NCI-H187 (cell line): ENCODE measurements at regions not wholly inside any gene's neighbourhood (a gene's known extent, or its start where the extent isn't known, plus 50 kb on each side); places are given as distances from the start of the nearest gene placed in this dataset.
"Not testable (repeated sequence)": the region's sequence is repeated elsewhere in the genome, so short reads cannot be mapped to it uniquely, and the experiment has no call there.

ENCODE experiments used
- DNase-seq, 2 experiments: peaks; one replicate each; lab custom pipeline; 2025; lab: John Stamatoyannopoulos, UW

DNA sequence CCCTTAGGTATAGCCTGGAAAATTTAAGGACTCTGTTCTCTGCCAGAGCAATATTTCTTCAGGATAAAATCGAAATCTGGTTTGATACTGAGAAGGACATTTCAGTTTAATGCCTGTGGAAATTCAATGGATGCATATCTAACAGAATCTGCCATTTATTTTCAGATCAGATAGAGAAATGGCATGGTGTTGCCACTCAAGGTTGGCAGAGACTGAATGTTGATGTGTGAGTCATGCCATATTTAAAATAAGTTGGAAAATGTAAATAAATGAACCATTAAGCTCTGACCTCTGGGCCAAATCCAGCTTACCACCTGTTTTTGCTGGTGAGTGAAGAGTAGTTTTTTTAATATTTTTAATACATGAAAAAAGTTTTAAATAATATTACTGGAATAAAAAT lies 594.6 kb downstream of the DOK5 start:
- DNase-seq: no peak

DNA sequence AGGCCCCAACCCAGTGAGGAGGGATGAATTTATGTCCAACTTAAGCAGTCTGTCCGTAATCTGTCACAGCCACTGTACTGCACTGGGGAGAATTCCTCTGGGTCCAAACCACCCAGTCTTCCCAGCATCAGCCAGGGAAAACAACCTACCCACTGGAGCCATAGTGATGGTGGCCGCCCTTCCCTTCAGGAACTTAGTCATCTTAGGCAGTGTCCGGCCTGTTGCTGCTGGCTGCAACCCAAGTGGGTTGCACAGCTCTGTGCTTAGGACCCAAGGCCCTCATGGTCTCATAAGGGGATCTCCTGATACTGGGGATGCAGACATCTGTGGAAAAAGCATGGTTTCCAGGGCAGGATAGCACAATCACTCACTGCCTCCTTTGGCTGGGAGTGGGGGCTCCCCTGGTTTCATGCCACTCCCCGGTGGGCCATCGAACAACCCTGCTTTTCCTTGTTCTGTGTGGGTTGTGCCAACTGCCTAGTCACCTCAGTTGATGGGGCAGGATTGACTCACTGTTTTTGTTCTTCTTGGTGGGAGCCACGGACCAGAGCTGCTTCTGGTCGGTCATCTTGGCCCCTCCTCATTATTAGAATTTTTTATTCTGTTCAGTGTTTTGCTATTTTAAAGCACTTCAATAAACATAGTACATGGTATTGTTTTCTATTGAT lies 591.9 kb downstream of the DOK5 start:
- DNase-seq: no peak

DNA sequence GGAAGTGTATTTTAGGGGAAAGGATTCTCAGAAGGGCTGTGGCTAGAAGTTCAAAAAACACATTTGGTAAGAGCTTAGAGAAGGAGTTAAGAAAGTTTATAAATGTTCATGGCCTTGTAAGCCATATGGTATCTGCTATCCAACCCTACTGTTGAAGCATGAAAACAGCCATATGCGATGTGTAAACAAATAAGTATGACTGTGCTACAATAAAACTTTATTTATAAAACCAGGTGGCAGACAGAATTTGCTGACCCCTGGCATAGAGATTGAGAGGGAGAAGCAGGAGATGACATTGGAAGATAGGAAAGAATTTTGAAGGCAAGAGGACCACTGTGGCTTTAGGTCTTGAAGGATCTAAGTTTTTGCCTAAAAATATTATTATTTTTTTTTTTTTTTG lies 583.5 kb downstream of the DOK5 start:
- DNase-seq: no peak

DNA sequence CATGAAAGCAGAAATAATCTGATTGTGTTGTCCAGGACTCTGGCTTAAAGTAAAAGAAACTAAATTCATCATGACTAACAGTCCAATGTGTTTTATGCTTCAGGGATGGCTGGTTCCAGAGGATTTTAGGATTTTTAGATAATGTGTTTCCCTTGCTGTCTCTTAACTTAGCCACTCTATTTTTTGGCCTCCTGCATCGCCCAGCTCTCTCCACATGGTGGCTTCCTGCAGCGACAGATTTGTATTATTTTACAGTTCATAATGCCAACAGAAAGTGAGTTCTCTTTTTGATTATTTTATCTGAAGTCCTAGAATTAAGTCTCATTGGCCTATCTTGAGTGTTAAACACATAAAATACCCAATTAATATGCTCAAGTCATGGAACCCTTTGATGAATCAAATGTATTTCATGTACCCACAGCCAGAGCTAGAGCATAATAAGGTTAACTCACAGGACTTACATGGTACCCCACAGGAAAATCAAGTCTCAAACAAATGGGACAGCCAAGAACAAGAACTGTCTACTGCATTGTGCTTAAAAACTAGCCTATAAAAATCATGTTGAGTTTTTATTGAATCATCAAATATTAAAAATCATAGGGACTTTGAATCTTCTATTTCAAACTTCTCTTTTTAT lies 582.5 kb downstream of the DOK5 start:
- no peak for DNase-seq

DNA sequence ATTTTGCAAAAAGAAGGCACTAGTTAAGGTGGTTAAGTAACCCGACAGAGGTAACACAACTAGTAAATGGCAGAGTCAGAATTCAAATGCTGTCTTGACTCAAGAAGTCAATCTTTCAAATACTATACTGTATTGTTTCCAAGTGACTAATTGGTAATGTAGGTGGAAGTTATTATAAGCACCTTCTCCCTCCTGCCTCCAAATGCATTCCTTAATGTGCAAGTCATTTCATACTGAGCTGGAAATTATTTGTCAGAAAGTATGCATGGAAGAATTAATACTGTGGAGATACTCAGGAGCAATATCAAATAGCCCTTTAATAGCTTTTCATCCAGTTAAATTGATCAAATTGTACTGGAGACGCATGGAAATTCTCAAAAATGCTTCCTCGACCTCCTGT lies 579.1 kb downstream of the DOK5 start:
- no peak for DNase-seq

DNA sequence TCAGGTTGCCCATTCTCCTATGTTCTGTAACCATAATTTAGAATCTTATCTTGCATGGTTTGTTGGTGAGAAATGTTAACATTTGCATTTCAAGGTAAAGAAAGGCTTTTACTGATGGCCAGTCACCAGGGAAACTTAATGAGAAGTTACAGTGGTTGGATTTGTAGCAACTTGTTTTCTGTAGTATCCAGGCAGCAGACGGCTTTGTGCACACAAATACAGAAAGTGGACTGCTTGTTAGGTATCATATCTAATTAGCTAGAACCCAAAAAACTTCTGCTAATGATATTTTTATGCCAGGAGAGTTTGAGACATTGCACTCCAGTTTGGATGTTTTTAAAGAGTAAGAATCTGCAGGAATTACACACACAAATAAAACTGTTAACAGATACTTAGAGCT lies 578.0 kb downstream of the DOK5 start:
- no peak for DNase-seq

DNA sequence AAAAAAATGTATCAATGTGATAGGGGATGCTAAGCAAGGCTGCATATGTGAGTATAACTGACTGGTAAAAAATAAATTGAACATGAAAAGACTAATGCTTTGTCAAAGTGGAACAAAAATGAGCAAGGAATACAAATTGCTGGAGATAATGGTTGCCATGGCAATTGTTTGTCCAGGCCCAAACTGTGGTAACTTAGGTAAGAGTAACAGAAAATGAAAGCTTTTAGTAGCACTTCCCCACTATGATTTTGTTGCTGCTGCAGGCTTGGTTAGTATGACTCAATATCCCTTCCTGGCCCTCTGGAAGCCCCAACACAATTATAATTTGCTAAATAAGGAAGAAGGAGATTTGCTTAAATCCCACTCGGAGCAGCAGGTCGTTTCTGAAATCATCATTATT lies 577.1 kb downstream of the DOK5 start:
- DNase-seq: no peak

DNA sequence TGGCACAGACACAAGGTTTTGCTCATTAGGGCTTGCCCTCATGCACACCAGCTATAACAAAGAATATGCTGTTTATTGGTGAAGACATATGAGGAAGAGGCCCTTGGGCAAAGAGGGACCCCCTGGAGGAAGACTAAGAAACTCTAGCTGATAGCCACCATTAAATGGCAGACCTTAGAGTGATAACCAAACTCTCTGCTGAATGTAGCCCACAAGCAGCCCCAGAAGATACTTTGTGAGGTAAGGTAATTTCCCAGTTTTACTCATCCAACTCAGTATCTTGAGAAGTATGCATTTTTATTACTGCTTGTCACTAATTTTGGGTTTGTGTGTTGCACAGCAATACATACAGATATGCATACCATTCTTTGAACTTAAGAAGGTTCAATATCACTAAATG lies 563.3 kb downstream of the DOK5 start:
- no peak for DNase-seq

DNA sequence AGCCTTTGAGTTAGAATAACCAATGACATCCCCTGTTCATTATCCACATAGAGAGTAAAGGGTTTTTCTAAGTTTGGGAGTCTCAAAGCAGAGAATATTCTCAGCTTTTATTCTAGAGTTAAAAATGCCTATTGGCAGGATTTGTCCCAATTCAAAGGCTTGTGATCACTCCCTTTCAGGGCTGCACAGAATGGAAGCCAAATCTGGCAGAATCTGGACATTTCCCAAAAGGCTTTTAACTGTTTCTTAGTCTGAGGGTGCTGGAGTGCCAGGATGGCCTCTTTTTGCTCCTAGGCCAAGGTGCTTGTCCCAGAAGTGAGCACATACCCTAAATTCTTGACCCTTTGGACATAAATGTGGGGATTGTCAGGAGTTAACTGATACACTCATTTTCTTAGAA lies 556.6 kb downstream of the DOK5 start:
- DNase-seq: no peak

DNA sequence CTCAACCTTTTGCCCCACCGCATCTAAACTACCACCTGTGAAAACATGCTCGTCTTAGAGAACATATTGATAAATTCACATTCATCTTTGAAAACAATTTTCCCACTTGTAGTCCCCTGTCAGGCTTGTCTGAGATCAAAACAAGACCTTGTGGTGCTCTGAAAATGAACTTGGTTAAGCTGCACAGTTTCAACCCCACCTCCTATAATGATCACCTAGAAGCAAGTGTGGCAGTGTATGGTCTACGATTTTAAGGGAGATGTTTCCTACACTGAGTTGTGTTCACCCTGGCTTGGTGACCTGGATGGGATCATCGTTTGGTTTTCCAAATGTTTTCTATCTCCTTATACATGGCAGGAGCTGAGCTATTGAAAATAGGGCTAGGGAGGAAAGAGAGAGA lies 539.4 kb downstream of the DOK5 start:
- DNase-seq: no peak

DNA sequence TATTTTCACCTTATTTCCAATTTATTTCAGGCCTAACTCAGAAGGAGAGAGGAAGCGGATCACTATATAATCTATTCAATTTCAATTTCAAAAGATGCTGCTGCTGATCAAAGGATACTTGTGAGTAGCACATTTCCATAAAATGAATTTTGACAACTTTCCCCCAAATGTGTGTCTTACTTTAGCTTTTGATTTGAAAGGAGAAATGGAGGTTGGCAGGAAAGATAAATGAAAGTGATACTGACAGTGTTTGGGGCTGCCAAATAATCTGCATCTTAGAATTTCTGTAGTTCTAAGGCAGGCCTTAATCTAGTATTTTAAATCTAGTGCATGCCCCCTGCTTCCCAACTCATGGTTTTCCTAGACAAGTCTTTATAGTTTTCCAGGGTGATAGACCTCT lies 535.4 kb downstream of the DOK5 start:
- DNase-seq: no peak

DNA sequence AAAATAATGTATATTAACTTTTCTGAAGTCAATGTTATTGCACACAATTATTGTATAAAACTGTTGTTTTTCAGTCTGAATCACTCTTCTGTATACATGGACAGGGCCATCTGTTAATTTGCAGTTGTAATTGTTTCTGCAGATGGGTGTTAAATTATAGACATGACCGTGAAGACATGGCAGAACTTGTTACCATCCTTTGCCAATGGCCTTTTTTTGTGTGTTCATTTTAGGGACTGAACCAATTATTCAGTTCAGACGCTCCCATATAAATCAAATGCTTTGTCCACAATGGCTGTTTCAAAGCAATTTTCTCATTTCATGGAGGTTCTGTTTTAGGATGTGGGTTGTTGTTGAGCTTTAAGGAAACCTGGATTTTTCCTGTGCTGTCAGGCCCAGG lies 533.7 kb downstream of the DOK5 start:
- DNase-seq: no peak

DNA sequence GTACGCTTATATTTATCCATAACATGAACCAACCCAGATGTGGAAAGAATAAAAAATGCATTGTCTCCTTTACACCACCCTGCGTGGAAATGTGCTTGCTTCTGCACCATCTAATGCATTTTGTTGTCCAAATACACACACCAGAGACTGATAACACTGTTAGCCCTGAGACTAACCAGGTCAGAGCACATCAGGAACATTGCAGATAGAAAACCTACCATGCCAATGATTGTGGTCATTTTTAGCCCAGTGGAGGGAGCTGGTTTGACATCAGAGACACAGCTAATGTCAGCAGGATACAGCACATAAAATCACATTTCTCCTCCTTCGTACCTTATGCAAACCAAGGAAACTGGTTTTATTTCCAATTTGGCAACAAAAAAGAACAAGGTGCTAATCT lies 528.7 kb downstream of the DOK5 start:
- no peak for DNase-seq

DNA sequence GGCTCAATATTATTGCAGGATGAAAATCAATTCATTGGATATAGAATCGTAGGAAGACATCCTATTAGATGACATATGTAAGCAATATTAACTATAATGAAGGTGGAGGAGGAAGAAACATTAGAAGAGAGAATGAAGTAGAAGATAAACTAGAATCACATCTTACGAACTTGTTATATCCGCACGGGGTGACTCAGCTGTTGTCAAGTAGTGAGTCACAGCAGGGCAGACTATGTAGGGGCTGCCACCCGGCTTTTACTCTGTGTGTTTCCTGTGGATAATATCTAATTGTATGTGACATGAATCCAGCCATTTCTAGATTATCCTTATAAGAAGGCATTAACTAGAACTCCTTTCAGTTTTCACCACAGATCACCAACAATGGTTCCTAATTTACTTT lies 520.2 kb downstream of the DOK5 start:
- no peak for DNase-seq

DNA sequence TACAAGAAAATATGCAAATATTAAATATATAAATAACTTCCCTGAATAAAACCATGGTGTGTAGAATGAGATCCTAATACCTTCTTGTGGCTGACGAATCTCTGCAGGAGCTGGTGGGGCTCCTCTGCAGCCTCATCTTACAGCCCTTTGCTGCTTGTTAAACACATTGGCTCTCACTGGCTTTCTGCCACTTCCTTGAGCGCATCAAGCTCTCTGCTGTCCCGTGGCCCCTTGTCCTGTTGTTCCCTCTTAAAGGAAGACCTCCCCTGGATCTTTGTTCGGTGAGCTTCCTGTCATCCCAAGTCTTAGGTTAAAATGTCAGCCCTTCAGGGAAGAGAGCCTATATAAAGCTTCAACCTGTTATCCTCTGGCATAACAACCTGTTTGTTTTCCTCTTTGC lies 519.6 kb downstream of the DOK5 start:
- DNase-seq: no peak

DNA sequence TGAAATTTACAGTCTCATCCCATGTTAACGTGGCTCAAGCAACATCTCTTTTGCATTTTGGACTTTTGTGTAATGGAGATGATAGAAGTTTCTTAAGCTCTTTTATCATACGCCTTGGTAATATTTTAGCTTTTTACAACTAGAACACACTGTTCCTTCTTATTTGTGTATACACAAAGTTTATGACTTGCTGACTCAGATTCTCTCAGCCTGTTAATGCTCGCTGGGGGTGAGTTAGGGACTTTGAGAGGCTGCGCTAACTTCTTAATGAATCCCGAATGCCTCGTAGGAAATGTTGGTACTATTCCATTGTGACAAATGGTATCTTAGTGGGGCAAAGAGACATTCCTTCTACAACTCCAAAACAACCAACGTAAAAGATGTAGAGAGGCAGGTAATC lies 509.7 kb downstream of the DOK5 start:
- DNase-seq: no peak

DNA sequence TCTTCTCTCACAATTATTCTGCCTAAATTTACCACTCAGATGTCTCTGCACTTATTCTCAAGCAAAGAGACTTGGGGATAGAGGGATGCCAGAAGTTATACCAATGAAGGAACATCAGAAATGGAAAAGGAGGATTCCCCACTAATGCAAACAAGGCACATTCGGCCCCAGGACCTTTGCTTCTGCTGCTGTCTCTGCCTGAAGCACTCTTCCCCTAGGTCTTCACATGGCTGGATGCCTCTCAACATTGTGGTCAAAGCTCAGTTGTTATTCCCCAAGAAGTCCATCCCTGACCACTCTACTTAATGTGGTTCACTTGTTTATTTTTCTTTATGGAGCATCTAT lies 508.7 kb downstream of the DOK5 start:
- no peak for DNase-seq

DNA sequence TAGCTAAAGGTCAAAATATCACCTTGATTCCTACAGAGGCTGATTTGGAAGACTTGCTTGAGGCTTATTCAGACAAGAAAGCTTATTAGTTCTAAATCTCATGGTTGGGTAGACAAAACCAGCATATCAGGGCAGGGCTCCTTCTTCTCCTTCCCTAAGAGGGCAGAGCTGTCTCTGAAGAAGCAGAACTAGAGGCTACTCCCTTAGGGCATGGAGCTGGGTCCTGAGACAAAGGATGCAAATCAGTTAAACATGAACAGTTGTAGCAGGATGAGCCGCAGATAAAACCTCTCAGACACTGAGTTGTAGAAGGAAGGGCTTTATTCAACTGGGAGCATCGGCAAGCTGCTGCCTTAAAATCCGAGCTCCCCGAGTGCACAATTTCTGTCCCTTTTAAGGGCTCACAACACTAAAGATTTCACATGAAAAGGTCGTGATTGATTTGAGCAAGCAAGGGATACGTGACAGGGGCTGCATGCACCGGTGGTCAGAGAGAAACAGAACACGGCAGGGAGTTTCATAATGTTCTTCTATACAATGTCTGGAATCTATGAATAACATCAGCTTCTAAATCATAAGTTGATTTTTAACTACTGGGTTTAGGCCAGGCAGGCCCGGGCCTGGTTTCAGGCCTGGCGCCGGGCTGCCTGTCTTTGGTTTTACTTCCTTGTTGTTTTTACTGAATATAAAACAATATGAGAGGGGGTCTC lies 508.2 kb downstream of the DOK5 start:
- not testable (repeated sequence) for DNase-seq

DNA sequence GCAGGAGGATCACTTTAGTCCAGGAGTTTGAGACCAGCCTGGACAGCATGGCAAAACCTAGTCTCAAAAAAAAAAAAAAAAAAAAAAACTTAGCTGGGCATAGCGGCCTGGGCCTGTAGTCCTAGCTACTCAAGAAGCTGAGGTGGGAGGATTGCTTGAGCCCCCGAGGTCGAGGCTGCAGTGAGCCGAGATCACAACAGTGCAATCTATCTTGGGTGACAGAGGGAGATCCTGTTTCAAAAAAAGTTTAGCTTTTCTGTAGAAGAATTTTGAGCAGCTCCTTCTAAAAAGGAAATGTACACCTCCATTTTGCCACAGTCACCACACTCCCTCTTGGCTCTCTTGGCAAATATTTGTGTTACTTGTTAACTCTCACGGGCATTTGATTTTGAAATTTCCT lies 505.8 kb downstream of the DOK5 start:
- no peak for DNase-seq

DNA sequence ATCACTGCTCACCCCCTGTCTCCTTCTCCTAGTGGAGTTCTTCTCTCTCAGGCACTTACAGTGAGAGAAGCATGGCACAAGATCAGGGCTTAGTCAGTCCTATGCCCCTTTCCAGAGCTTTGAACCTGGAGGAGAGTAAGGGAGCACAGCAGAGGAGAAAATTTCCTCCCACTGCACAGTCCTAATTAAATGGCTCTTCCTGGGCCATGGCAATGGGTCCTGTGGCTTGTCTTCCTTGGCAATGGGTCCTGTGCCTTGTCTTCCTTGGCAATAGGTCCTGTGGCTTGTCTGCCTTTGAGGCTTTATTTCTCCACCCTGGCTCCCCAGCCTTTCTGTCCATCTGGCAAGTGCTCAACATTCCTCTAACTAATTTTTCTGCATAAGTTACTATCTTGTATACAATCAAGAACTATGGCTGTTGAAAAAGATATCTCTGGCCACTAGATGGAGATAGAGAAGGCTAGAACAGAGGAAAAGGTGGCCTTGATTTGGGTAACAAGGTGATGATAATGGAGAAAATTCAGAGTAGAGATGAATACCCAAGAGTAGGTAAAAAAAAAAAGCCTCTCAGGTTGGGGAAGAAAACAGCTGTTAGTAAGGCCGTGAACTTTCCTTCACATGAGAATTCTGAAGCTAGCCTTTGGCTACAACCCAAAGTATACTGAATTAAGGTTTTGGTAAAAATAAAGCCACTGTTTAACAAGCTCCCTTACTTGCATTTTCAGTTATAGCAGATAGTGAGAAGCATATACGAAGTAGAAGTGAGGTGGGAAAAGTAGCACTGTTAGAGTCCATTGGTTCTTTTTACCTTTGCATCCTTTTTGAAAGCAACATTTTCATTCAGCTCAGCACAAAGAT lies 504.9 kb downstream of the DOK5 start:
- DNase-seq: no peak

DNA sequence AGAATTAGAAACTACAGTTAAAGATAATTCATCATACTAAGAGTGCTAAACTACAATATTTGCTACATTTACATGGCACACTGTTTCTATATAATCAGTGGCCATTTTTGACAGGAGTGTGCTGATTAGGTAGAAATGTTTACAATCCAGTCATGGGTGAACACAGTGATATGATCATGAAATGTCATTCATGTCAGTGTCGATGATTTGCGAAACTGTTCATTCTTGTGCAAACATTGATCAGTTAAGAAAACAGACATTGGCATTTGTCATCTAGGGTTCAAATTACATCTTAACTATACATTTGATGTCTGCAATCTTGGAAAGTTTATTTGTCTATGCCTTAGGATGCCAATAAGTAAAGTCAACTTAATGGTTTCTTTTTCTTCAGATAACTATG lies 474.9 kb downstream of the DOK5 start:
- no peak for DNase-seq

DNA sequence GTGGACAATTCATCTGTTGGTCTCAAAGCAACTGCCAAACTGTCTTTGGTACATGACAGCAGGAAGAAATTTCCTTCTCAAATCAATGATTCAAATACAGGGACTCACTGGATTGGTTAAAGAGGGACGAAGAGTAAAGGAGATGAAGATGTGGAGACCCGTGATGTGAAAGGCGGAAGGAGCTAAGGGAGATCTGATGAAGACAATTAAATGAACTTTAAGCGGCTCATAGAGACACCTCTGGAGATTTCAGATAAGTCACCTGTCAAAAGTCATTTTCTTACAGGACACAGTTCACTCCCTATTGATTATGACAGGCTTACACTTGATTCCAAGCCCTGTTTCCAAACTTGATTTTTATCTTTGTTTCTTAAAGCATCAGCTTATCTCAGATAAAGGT lies 466.3 kb downstream of the DOK5 start:
- no peak for DNase-seq

DNA sequence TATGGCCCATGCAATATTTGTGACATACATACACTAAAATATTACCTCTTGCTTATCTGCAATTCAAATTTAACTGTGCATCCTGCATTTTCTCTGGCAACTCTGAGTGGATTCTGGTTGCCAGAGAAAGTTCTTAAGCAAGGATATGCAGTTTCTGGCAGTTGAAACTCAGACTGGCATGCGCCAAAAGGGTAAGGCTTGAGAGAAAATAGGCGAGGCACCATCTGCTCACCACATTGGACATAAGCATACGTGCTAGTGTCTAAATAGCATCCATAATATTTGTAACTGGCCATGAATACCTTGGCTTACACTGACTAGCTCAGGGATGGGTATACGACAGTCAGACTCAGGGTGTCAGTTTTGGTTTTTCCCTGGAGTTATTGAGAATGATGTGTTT lies 465.1 kb downstream of the DOK5 start:
- DNase-seq: no peak
